ENCODE measurements at regions not wholly inside any gene's neighbourhood (a gene's known extent, or its start where the extent isn't known, plus 50 kb on each side); places are given as distances from the start of the nearest gene placed in this dataset.
"Not testable (repeated sequence)": the region's sequence is repeated elsewhere in the genome, so short reads cannot be mapped to it uniquely, and the experiment has no call there.

DNA sequence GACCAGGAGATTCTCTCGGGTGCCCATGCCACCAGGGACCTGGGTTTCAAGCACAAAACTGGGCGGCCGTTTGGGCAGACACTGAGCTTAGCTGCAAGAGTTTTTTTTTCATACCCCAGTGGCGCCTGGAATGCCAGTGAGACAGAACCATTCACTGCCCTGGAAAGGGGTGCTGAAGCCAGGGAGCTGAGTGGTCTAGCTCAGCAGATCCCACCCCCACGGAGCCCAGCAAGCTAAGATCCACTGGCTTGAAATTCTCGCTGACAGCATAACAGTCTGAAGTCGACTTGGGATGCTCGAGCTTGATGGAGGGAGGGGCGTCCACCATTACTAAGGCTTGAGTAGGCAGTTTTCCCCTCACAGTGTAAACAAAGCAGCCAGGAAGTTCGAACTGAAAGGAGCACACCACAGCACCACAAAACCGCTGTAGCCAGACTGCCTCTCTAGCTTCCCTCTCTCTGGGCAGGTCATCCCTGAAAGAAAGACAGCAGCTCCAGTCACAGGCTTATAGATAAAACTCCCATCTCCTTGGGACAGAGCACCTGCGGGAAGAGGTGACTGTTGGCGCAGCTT lies 157.7 kb downstream of the GIPC2 start:
- H3K4me3 ChIP-seq (replicated peaks in 1 of 3; ENCODE audit: low read depth in 2 of 3, low read length in 3 of 3); H3K36me3 ChIP-seq (replicated peaks in 1 of 2; ENCODE audit: control insufficient read depth in 1 of 2, insufficient read depth in 2 of 2, low read length in 2 of 2); H3K4me1 Mint-ChIP-seq; H3K27ac ChIP-seq (ENCODE audit: low read depth in 1 of 2, low read length in 2 of 2); H3K27me3 ChIP-seq (ENCODE audit: control insufficient read depth in 2 of 2, insufficient read depth in 2 of 2, low read length in 2 of 2); H3K79me2 ChIP-seq (ENCODE audit: insufficient read depth, low read length); H3K27ac Mint-ChIP-seq; H3K27me3 Mint-ChIP-seq (ENCODE audit: low read depth in 3 of 3); H3K36me3 Mint-ChIP-seq; H3K4me3 Mint-ChIP-seq; H2AFZ ChIP-seq (ENCODE audit: insufficient read depth, low read depth, low read length, poor library complexity, severe bottlenecking); H4K20me1 ChIP-seq (ENCODE audit: insufficient read depth, low read length); H3K9ac ChIP-seq (ENCODE audit: insufficient read depth, low read length, poor library complexity, severe bottlenecking); H3K4me1 ChIP-seq (ENCODE audit: control insufficient read depth in 1 of 2, insufficient read depth in 2 of 2, low read length in 2 of 2); H3K4me2 ChIP-seq (replicated peaks; ENCODE audit: extremely low read depth, low read length, poor library complexity, severe bottlenecking); intact Hi-C loops (cut with micrococcal nuclease); DNase-seq: not testable (repeated sequence)
- 75% methylated on average over 8 of the region's 13 CpGs for WGBS (ENCODE audit: insufficient coverage)
- peaks cover 0 to 16% of the 10 kb centered on the region in 2 donors for H3K9me3 ChIP-seq (replicated peaks in 1 of 2; ENCODE audit: control insufficient read depth in 1 of 2, insufficient read depth in 1 of 2, low read length in 2 of 2)
- peaks cover 4 to 28% (median 13%) of the 10 kb centered on the region in 7 donors for H3K9me3 Mint-ChIP-seq

DNA sequence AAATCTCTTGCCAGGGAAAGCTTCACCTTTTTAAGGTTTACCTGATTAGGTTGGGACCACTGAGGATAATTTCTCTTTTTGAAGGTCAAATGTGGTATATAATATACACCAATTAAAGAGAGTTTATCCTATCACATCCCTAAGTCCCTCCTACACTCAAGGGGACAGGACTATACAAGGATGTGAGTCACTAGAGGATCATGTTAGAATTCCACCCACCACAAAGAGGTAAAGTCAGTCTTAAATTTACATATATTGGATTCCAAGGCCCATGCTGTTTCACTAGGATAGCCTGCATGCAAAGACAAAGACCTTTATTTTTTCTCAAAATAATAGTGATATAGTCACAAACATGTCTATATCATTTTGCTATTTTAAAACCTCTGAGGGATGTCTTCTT lies 164.4 kb downstream of the GIPC2 start:
- DNase-seq = no peak
- Histone ChIP-seq H3K79me2 (ENCODE audit: insufficient read depth, low read length) (no peaks in the 10 kb centered on the region), H3K9me3 (replicated peaks in 1 of 2; ENCODE audit: control insufficient read depth in 1 of 2, insufficient read depth in 1 of 2, low read length in 2 of 2) (peaks cover 9 to 22% of the 10 kb centered on the region in 2 donors), H3K4me1 (ENCODE audit: control insufficient read depth in 1 of 2, insufficient read depth in 2 of 2, low read length in 2 of 2) (no peaks in the 10 kb centered on the region), H3K27me3 (ENCODE audit: control insufficient read depth in 2 of 2, insufficient read depth in 2 of 2, low read length in 2 of 2) (no peaks in the 10 kb centered on the region), H3K27ac (ENCODE audit: low read depth in 1 of 2, low read length in 2 of 2) (no peak overlapping the region), H3K4me2 (replicated peaks; ENCODE audit: extremely low read depth, low read length, poor library complexity, severe bottlenecking) (no peak overlapping the region), H4K20me1 (ENCODE audit: insufficient read depth, low read length) (no peaks in the 10 kb centered on the region), H2AFZ (ENCODE audit: insufficient read depth, low read depth, low read length, poor library complexity, severe bottlenecking) (no peak overlapping the region), H3K4me3 (replicated peaks in 1 of 3; ENCODE audit: low read depth in 2 of 3, low read length in 3 of 3) (no peak overlapping the region), H3K36me3 (replicated peaks in 1 of 2; ENCODE audit: control insufficient read depth in 1 of 2, insufficient read depth in 2 of 2, low read length in 2 of 2) (no peaks in the 10 kb centered on the region), H3K9ac (ENCODE audit: insufficient read depth, low read length, poor library complexity, severe bottlenecking) (no peak overlapping the region)
- intact Hi-C loops (cut with micrococcal nuclease) = no loop called here
- Mint-ChIP-seq H3K4me1 (no peaks in the 10 kb centered on the region), H3K9me3 (peaks cover 8 to 18% (median 14%) of the 10 kb centered on the region in 7 donors), H3K27ac (no peak overlapping the region), H3K4me3 (no peak overlapping the region), H3K36me3 (no peaks in the 10 kb centered on the region), H3K27me3 (ENCODE audit: low read depth in 3 of 3) (peaks cover 0 to 1% (median 0%) of the 10 kb centered on the region in 3 donors)
- TF ChIP-seq, protein P1, sequence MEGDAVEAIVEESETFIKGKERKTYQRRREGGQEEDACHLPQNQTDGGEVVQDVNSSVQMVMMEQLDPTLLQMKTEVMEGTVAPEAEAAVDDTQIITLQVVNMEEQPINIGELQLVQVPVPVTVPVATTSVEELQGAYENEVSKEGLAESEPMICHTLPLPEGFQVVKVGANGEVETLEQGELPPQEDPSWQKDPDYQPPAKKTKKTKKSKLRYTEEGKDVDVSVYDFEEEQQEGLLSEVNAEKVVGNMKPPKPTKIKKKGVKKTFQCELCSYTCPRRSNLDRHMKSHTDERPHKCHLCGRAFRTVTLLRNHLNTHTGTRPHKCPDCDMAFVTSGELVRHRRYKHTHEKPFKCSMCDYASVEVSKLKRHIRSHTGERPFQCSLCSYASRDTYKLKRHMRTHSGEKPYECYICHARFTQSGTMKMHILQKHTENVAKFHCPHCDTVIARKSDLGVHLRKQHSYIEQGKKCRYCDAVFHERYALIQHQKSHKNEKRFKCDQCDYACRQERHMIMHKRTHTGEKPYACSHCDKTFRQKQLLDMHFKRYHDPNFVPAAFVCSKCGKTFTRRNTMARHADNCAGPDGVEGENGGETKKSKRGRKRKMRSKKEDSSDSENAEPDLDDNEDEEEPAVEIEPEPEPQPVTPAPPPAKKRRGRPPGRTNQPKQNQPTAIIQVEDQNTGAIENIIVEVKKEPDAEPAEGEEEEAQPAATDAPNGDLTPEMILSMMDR (IDR thresholded peaks at IDR 0.05) = no peak

Data from CD14-positive monocyte (primary cell).